Effector memory CD8-positive, alpha-beta T cell (primary cell): ENCODE measurements at regions not wholly inside any gene's neighbourhood (a gene's known extent, or its start where the extent isn't known, plus 50 kb on each side); places are given as distances from the start of the nearest gene placed in this dataset.

Experiments
- ATAC-seq: fragments of 150-1000 bp; cut with Tn5 transposase; replicated peaks from 2 replicates; pipeline ENCODE4 v1.10.0; 2021; ENCODE audit warnings: mild to moderate bottlenecking, moderate library complexity
- DNase-seq, 3 experiments: peaks; one replicate each; pipeline ENCODE4 v3.0.0; 2021
- H3K27ac Mint-ChIP-seq, 2 donors: one replicate each; pipeline ENCODE4 v1.8.0; 2022; ENCODE audit warnings: mild to moderate bottlenecking in 2 of 2, mixed read lengths in 2 of 2, moderate library complexity in 2 of 2
- H3K27me3 Mint-ChIP-seq, 2 donors: one replicate each; pipeline ENCODE4 v1.8.0; 2022; ENCODE audit warnings: mixed read lengths in 2 of 2
- H3K36me3 Mint-ChIP-seq: one replicate; pipeline ENCODE4 v1.8.0; 2022; ENCODE audit warnings: mild to moderate bottlenecking, moderate library complexity, mixed read lengths; ENCODE audit not compliant: insufficient read depth
- H3K4me1 Mint-ChIP-seq, 2 donors: one replicate each; pipeline ENCODE4 v1.8.0; 2022; ENCODE audit warnings: low read depth in 2 of 2, mixed read lengths in 2 of 2
- H3K4me3 Mint-ChIP-seq, 2 donors: one replicate each; pipeline ENCODE4 v1.8.0; 2022; ENCODE audit warnings: mild to moderate bottlenecking in 2 of 2, mixed read lengths in 2 of 2, moderate library complexity in 2 of 2
- H3K9me3 Mint-ChIP-seq, 2 donors: one replicate each; pipeline ENCODE4 v1.8.0; 2022; ENCODE audit warnings: mixed read lengths in 2 of 2

GRCh38 chr22:48649466-48649865, 1178.2 kb downstream of the BRD1 start:
- Mint-ChIP-seq H3K4me1 (no peaks in the 10 kb centered on the region), H3K27ac (no peak overlapping the region), H3K27me3 (peaks cover 0 to 6% of the 10 kb centered on the region in 2 donors), H3K9me3 (no peaks in the 10 kb centered on the region), H3K36me3 (no peaks in the 10 kb centered on the region), H3K4me3 (no peak overlapping the region)
- DNase-seq (no peak), ATAC-seq (no peak)

DNA sequence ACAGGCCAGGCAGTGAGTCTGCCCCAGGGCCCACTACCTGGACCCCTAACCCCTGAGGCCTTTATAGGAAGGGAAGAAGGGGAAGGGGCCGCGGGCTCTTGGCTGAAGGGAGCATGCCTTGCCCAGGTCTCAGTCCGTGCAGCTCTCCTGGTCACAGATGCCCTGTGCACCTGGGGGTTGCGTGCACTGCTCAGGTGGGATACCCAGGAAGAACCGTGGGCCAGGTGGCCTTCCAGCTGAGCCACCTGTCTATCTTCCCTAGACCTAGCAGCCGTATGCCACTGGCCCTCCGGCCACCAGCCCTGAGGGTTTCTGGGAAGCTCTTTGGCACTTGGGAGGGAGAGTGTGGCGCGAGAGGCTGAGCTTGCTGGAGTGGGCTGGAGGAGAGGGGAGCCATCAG, 1178.6 kb downstream of the BRD1 start:
- no peak overlapping the region for H3K27ac Mint-ChIP-seq
- peaks cover 0 to 10% of the 10 kb centered on the region in 2 donors for H3K27me3 Mint-ChIP-seq
- no peaks in the 10 kb centered on the region for H3K9me3 Mint-ChIP-seq
- H3K36me3 Mint-ChIP-seq: no peaks in the 10 kb centered on the region
- ATAC-seq (no peak), DNase-seq (no peak)
- no peaks in the 10 kb centered on the region for H3K4me1 Mint-ChIP-seq
- H3K4me3 Mint-ChIP-seq: no peak overlapping the region

DNA sequence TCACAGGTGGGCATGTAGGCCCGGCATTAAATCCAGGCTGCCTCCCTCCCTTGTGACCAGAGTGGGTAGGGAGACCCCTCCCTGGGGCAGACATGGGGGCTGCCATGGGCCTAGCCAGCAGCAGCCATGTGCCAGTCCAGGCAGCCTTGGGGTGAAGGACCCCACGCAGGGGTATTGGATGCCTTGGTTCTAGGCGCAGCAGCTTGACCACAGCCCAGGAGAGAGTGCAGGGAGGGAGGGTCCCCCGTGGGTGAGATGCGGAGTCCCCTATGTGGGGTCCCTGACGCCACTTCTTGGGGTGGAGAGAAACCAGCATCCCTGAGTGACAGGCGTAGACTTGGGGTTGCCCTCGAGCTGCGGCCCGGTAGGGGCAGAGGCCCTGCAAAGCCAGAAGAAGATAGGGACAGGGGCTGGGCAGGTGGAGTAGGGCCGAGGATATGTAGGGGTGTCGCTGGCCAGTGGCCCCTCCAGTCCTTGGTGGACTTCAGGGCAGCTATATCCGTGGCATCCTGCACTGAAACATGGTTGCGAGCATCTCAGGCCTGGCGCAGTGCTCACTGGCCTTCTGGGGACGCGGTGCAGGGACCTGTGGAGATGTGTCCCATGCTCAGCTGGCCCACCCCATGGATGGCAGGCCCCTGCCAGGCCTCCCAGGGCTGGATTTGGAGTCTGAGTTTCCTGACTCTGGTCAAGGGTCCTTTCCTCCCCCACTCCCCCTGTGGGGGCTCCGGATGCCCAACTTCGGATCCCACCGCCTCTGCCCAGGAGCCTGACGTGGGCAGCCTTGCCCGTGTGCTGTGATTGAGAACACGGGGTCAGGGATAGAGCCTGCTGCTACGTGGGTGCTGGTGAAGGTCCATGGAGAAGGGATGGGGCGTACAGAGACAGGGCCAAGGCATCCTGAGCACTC, 1179.8 kb downstream of the BRD1 start:
- Mint-ChIP-seq H3K27ac (no peak overlapping the region), H3K4me3 (no peak overlapping the region), H3K36me3 (no peaks in the 10 kb centered on the region), H3K27me3 (peaks cover 0 to 11% of the 10 kb centered on the region in 2 donors), H3K4me1 (no peaks in the 10 kb centered on the region), H3K9me3 (no peaks in the 10 kb centered on the region)
- no peak for ATAC-seq
- DNase-seq: no peak

DNA sequence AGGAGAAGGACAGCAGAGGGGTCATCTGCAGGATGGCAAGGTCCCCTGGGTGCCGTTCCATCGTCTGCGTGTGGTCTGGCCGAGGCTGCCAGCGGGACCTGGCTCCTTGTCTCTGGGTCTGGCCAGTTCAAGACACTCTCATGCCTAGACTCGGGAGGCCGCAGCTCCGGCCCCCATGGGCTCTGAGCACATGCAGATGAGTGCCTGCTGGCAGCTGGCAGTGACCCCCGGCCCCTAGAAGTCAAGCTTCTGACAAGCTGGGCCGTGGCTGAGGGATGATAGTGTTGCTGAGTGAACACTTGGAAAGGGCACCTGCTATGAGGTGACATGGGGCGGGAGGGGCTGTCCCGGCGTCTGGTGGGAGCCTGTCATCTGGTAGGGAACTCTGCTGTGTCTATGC, 1180.6 kb downstream of the BRD1 start:
- Mint-ChIP-seq H3K36me3 (no peaks in the 10 kb centered on the region), H3K27ac (no peak overlapping the region)
- ATAC-seq: no peak

DNA sequence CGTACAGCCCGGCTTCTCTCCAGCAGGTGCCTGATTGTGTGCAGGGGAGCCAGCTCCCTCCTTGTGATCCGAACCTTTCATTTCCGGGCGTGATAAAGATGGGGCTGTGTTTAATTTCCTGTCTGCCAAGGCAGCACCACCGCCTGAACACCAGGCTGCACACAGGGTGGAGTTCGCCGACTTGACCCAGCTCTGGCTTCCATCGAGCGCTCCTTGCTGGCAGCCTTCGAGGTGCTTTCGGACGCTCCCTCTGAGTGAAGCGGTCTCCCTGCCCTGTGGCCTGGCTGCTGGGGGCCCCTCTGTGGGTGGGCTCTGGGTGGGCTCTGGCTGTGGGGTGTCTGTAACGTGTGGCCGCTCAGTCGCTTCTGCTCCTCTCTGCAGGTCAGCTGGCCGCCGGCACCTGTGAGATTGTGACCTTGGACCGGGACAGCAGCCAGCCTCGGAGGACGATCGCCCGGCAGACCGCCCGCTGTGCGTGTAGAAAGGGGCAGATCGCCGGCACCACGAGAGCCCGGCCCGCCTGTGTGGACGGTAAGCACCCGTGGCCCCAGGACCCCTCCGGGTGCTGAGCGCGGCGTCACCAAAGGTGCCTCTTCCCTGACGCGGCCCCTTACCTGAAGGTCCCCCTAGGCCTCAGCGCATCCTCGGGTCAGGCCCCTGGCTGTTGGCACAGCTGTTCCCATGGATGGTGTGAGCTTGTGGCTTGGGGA, 1181.3 kb downstream of the BRD1 start:
- Mint-ChIP-seq H3K27me3 (peaks cover 0 to 11% of the 10 kb centered on the region in 2 donors), H3K4me1 (no peaks in the 10 kb centered on the region), H3K4me3 (no peak overlapping the region), H3K27ac (no peak overlapping the region), H3K9me3 (no peaks in the 10 kb centered on the region), H3K36me3 (no peaks in the 10 kb centered on the region)
- DNase-seq (no peak), ATAC-seq (no peak)

More for the DNA sequence above, 1180.6 kb downstream of the BRD1 start:
- no peaks in the 10 kb centered on the region for H3K9me3 Mint-ChIP-seq
- no peaks in the 10 kb centered on the region for H3K4me1 Mint-ChIP-seq
- no peak for DNase-seq
- H3K27me3 Mint-ChIP-seq: peaks cover 0 to 11% of the 10 kb centered on the region in 2 donors
- no peak overlapping the region for H3K4me3 Mint-ChIP-seq

- no peaks in the 10 kb centered on the region for H3K9me3 Mint-ChIP-seq
- no peak overlapping the region for H3K4me3 Mint-ChIP-seq
- ATAC-seq: no peak
- no peak for DNase-seq
- no peak overlapping the region for H3K27ac Mint-ChIP-seq
- no peaks in the 10 kb centered on the region for H3K36me3 Mint-ChIP-seq
- no peaks in the 10 kb centered on the region for H3K4me1 Mint-ChIP-seq
- peaks cover 0 to 11% of the 10 kb centered on the region in 2 donors for H3K27me3 Mint-ChIP-seq
Observed at GRCh38 chr22:48645766-48646165, 1181.9 kb downstream of the BRD1 start.

DNA sequence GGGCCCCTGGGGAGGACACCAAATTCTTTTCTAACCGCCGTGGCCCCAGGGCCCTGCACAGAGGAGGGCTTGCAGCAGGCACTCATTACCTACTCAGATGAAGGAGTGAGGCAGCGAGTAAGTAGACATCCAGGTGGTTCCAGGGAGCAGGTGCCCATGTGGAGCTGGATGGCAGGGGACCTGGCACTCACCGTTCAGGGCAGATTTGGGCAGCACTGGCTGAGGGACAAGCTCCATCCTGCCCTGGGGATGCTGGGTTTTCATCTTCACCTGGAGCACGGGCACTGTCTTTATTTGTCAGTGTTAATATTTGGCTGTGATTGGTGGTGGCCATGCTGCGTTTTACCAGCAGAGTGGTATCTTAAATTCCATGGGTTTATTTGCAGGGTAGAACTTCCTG, 1182.7 kb downstream of the BRD1 start:
- Mint-ChIP-seq H3K27ac (no peak overlapping the region), H3K4me1 (no peaks in the 10 kb centered on the region), H3K4me3 (no peak overlapping the region), H3K36me3 (no peaks in the 10 kb centered on the region), H3K27me3 (peaks cover 0 to 11% of the 10 kb centered on the region in 2 donors), H3K9me3 (no peaks in the 10 kb centered on the region)
- ATAC-seq: no peak
- DNase-seq: no peak

DNA sequence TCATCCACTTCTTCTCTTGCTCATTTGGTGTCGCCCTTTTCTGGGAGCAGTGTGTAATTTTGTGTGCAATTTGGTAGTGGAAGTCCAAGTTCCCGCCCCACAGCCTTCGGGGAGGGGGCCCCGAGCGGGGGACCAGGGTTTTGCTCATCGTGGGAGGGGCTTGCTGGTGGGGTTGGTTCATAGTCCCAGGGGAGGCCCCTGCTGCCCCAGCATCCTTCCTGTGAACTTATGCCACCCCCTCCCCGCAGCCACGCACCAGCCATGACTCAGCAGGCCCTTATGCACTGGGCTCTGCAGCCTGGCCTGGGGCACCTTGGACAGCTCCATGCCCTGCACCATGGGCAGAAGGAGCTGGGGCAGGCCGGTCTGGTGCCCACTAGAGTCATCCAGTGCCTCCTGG, 1183.6 kb downstream of the BRD1 start:
- ATAC-seq (no peak), DNase-seq (no peak)
- no peak overlapping the region for H3K4me3 Mint-ChIP-seq
- H3K4me1 Mint-ChIP-seq: no peaks in the 10 kb centered on the region
- H3K9me3 Mint-ChIP-seq: no peaks in the 10 kb centered on the region
- H3K36me3 Mint-ChIP-seq: no peaks in the 10 kb centered on the region
- H3K27me3 Mint-ChIP-seq: peaks cover 0 to 19% of the 10 kb centered on the region in 2 donors
- H3K27ac Mint-ChIP-seq: no peak overlapping the region

DNA sequence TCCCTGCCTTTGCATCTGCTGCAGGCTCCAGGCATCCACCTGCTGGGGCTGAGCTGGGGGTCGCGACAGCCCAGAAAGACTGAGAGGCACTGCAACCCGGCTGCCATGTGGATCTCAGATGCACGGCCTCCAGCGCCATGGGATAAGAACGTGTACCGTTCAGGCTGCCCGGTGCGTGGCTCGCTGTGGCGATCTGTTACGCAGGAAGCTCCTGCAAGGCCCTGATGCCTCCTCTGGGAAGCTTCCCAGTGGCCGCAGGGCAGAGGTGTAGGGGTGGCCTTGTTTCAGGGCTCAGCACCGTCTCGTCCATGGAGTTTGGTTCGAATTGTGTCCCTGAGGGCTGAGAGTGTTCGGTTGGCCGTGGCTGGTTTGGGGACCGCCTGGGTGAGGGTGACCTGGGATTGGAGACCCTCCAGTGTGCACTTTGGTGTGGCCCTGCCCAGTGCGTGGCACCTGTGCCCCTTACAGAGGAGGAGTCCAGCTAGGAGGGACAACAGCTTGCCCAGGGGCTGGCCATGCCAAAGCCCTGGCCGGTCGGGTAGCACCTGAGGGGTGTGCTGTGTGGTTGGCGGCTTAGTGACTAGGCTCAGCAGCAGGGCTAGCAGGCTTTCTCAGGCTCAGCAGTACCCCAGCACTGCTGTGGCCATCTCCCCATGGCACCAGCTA, 1184.5 kb downstream of the BRD1 start:
- no peak for ATAC-seq
- DNase-seq: no peak
- Mint-ChIP-seq H3K27ac (no peak overlapping the region), H3K9me3 (no peaks in the 10 kb centered on the region), H3K27me3 (peaks cover 0 to 19% of the 10 kb centered on the region in 2 donors), H3K4me3 (no peak overlapping the region), H3K36me3 (no peaks in the 10 kb centered on the region), H3K4me1 (no peaks in the 10 kb centered on the region)

- ATAC-seq (no peak), DNase-seq (no peak)
- H3K27ac Mint-ChIP-seq: no peak overlapping the region
- H3K27me3 Mint-ChIP-seq: peaks cover 0 to 19% of the 10 kb centered on the region in 2 donors
- no peak overlapping the region for H3K4me3 Mint-ChIP-seq
- no peaks in the 10 kb centered on the region for H3K36me3 Mint-ChIP-seq
- no peaks in the 10 kb centered on the region for H3K9me3 Mint-ChIP-seq
- H3K4me1 Mint-ChIP-seq: no peaks in the 10 kb centered on the region
Observed at GRCh38 chr22:48642550-48642949, 1185.1 kb downstream of the BRD1 start.

DNA sequence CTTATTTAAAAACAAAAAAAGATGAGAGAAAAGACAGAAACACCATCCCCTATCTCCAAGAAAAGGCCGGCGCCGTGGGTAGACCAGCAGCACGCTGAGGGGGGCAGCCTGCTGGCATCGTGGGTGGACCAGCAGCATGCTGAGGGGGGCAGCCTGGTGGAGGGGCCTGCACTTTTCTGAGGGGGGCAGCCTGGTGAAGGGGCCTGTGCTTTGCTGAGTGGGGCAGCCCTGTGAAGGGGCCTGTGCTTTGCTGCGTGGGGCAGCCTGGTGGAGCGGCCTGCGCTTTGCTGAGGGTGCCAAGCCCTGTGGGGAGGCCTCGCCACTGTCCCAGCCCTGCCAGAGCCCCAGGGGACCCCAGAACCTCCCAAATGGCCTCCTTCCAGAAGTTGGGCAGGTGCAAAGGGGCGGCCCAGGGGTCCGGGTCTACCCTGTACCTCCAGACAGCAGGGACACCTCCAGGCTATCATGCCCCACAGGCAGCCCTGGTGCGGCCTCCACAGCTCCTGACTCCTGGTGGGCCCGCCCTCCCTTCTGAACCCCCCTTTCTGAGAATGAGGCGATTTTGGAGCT, 1185.7 kb downstream of the BRD1 start:
- no peaks in the 10 kb centered on the region for H3K4me1 Mint-ChIP-seq
- no peaks in the 10 kb centered on the region for H3K9me3 Mint-ChIP-seq
- H3K36me3 Mint-ChIP-seq: no peaks in the 10 kb centered on the region
- H3K27ac Mint-ChIP-seq: no peak overlapping the region
- H3K4me3 Mint-ChIP-seq: no peak overlapping the region
- DNase-seq (no peak), ATAC-seq (no peak)
- H3K27me3 Mint-ChIP-seq: peaks cover 0 to 19% of the 10 kb centered on the region in 2 donors

DNA sequence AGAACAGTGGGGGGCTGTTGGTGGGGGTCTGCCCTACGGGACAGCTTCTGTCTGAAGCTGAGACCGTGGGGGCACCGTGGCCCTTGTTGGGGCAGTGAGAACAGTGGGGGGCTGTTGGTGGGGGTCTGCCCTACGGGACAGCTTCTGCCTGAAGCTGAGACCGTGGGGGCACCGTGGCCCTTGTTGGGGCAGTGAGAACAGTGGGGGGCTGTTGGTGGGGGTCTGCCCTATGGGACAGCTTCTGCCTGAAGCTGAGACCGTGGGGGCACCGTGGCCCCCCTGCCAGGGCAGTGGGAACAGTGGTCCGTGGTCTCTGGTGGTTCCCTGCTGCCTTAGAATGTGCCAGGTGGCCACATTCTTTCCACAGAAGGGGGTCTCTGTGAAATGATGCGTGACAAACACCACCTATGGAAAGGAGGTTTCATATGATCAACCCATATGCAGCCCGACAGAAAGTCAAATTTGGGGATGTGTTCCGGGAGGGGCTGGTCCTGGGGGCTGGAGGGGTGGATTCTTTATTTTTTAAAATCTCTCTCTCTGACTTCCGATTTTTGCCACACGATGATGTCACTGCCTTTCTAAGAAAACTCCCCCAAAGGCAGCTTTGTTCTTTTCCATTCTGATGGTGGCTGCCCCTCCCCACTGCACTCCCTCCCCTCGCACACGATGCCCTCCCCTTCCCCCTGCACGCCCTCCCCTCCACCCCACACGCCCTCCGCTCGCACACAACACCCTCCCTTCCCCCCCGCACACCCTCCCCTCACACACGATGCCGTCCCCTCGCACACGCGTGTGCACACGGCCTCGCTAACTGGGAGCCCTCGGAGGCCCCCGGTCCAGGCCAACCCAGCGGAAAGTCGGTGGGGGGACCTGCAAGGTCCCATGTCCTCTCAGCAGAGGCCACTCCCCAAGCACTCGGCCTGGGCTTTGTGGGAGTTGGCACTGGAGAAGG, 1186.5 kb downstream of the BRD1 start:
- Mint-ChIP-seq H3K27me3 (peaks cover 0 to 19% of the 10 kb centered on the region in 2 donors), H3K9me3 (no peaks in the 10 kb centered on the region), H3K27ac (no peak overlapping the region), H3K4me1 (peaks cover 0 to 3% of the 10 kb centered on the region in 2 donors), H3K4me3 (no peak overlapping the region), H3K36me3 (no peaks in the 10 kb centered on the region)
- ATAC-seq: no peak
- DNase-seq: no peak
